WERI-Rb-1 (cell line): ENCODE measurements at regions not wholly inside any gene's neighbourhood (a gene's known extent, or its start where the extent isn't known, plus 50 kb on each side); places are given as distances from the start of the nearest gene placed in this dataset.

Source experiments
- DNase-seq: peaks from one replicate; pipeline ENCODE4 v3.0.0-alpha.2; 2020
- H3K27ac ChIP-seq: fragments of 250-450 bp; sonication (Bioruptor Pico); 2 replicates; pipeline ENCODE4 v1.5.1; 2020; ENCODE audit warnings: mild to moderate bottlenecking, moderate library complexity
- H3K27me3 ChIP-seq: fragments of 250-450 bp; sonication (Bioruptor Pico); 2 replicates; pipeline ENCODE4 v1.5.1; 2021; ENCODE audit warnings: mild to moderate bottlenecking, low read depth, moderate library complexity; ENCODE audit not compliant: insufficient read depth, severe bottlenecking
- H3K36me3 ChIP-seq: fragments of 250-450 bp; sonication (Bioruptor Pico); 2 replicates; pipeline ENCODE4 v1.5.1; 2020; ENCODE audit warnings: mild to moderate bottlenecking, moderate library complexity
- H3K4me3 ChIP-seq: 2 replicates; pipeline ENCODE4 v1.5.1; 2011; ENCODE audit warnings: low read depth, mild to moderate bottlenecking, control low read depth, low read length
- H3K9me3 ChIP-seq: fragments of 250-450 bp; sonication (Bioruptor Pico); 2 replicates; pipeline ENCODE4 v1.5.1; 2021; ENCODE audit warnings: mild to moderate bottlenecking, moderate library complexity; ENCODE audit not compliant: severe bottlenecking
- TF ChIP-seq, protein P1 (sequence below): IDR thresholded peaks from 2 replicates; pipeline ENCODE4 v1.5.1; 2011; ENCODE audit warnings: low read depth, mild to moderate bottlenecking, control low read depth, inconsistent platforms, low read length

DNA sequence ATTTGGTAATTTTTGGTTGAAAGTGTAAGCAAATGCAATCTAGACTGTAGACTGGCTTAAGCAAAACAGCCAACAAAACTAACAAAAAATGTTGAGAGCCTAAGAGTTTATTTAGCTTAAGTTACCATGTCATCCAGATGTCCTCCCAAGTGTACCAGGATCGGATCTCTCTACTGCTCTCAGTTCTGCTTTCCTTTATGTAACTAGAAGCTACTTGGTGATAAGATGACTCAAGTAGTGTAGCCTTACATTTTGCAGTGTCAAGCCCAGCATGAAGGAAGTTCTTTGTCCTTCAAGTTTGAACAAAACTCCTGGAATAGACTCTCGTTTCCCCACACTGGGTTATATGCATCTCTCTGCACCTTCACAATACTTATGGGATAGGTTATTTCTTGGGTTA is 1500.0 kb downstream of the STIM2 start:
- DNase-seq, result no peak
- H3K4me3 ChIP-seq, result no peak overlapping the region
- H3K27ac ChIP-seq, result no peak overlapping the region
- H3K9me3 ChIP-seq, result no peaks in the 10 kb centered on the region
- no peaks in the 10 kb centered on the region for H3K27me3 ChIP-seq
- TF ChIP-seq, protein P1, sequence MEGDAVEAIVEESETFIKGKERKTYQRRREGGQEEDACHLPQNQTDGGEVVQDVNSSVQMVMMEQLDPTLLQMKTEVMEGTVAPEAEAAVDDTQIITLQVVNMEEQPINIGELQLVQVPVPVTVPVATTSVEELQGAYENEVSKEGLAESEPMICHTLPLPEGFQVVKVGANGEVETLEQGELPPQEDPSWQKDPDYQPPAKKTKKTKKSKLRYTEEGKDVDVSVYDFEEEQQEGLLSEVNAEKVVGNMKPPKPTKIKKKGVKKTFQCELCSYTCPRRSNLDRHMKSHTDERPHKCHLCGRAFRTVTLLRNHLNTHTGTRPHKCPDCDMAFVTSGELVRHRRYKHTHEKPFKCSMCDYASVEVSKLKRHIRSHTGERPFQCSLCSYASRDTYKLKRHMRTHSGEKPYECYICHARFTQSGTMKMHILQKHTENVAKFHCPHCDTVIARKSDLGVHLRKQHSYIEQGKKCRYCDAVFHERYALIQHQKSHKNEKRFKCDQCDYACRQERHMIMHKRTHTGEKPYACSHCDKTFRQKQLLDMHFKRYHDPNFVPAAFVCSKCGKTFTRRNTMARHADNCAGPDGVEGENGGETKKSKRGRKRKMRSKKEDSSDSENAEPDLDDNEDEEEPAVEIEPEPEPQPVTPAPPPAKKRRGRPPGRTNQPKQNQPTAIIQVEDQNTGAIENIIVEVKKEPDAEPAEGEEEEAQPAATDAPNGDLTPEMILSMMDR, result no peak
- no peaks in the 10 kb centered on the region for H3K36me3 ChIP-seq

DNA sequence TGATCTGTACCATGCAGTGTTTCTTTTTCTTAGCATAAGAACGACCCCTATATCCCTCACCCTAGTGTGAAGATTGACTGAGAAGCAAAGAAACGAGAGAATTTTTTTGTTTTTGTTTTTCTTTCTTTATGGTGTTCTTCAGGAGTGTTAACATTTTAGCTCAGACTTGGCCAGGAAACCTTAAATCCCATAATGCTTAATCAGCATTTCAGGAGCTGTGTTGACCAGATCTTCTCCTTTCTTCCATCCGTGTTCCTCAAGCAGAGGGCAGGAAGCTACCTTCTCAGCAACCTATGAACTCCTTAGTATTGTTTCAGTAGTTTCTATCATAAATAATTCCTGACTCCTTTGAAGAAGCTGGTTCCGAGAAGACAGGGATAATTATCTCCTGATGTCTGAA is 1501.5 kb downstream of the STIM2 start:
- Histone ChIP-seq H3K9me3 (no peaks in the 10 kb centered on the region), H3K27ac (no peak overlapping the region), H3K4me3 (no peak overlapping the region), H3K36me3 (no peaks in the 10 kb centered on the region), H3K27me3 (no peaks in the 10 kb centered on the region)
- no peak for DNase-seq
- TF ChIP-seq, protein P1, result no peak

DNA sequence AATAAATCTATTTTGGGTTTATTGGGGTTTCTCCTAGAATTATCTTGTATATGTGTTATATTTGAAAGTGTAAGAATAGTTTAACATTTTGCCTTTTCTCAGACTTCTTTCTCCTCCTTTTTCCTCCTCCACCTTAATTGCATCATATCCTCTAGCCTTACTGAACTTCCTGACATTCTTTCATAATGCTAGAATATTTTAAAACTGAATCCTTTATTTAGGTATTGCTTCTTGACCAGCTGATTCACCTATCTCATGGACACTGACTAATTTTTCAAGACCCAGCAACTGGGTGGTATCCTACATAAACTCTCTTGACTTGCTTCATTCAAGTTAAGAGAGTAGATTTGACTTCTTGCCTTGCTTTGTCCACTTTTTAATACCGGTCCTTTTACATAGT is 1508.9 kb downstream of the STIM2 start:
- Histone ChIP-seq H3K9me3 (no peaks in the 10 kb centered on the region), H3K27ac (no peak overlapping the region), H3K27me3 (no peaks in the 10 kb centered on the region), H3K36me3 (no peaks in the 10 kb centered on the region), H3K4me3 (no peak overlapping the region)
- TF ChIP-seq, protein P1, result no peak
- no peak for DNase-seq

GRCh38 chr4:28373191-28373590 is 1512.5 kb downstream of the STIM2 start:
- TF ChIP-seq, protein P1, result no peak
- H3K27me3 ChIP-seq, result no peaks in the 10 kb centered on the region
- H3K36me3 ChIP-seq, result no peaks in the 10 kb centered on the region
- no peak overlapping the region for H3K27ac ChIP-seq
- no peak for DNase-seq
- no peaks in the 10 kb centered on the region for H3K9me3 ChIP-seq
- H3K4me3 ChIP-seq, result no peak overlapping the region

DNA sequence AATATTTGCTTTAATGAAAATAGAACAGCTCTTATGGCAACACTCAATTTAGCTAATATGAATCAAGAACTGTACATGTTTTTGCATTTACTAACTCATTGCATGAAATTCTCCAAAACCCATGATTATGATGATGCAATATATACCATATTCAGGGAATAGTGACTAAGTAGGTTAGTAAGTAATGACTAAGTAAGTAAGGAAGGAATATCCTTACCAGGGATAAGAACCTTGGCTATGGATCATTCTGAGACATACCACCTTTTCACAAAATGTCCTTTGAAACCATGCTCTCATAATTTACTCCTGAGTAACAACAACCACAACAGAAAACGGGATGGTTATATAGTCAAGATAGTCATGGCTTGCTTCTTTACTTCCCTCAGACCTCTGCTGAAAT is 1513.0 kb downstream of the STIM2 start:
- H3K36me3 ChIP-seq, result no peaks in the 10 kb centered on the region

More for the DNA sequence above, 1513.0 kb downstream of the STIM2 start:
- H3K27ac ChIP-seq, result no peak overlapping the region
- DNase-seq, result no peak
- H3K27me3 ChIP-seq, result no peaks in the 10 kb centered on the region
- no peaks in the 10 kb centered on the region for H3K9me3 ChIP-seq
- TF ChIP-seq, protein P1, result no peak
- no peak overlapping the region for H3K4me3 ChIP-seq
